HG02798 (cell line): ENCODE measurements at regions not wholly inside any gene's neighbourhood (a gene's known extent, or its start where the extent isn't known, plus 50 kb on each side); places are given as distances from the start of the nearest gene placed in this dataset.

ENCODE experiments used
- ATAC-seq: cut with Tn5 transposase; IDR thresholded peaks from one replicate; pipeline ENCODE4 v1.9.1; 2021; ENCODE audit warnings: mild to moderate bottlenecking; ENCODE audit not compliant: unreplicated experiment, poor library complexity

DNA sequence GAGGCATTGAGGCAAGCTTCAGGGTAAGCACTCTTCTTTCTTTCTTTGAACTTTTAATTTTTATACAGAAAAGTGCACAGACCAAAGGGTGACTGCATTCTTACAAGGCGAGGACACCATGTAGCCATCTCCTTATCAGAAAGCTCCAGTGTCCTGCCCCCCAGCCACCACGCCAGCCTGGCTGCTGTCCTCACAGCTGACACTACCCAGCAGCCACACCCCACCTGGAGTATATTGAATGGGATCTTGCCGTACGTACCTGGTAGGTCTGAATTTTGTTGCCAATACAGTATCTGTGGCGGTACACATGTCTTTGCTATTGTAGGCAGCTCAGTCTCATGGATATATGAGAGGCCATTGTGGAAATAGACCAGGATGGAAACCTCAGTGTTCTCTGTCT lies 284.0 kb upstream of the IRX2 start:
- no peak for ATAC-seq

DNA sequence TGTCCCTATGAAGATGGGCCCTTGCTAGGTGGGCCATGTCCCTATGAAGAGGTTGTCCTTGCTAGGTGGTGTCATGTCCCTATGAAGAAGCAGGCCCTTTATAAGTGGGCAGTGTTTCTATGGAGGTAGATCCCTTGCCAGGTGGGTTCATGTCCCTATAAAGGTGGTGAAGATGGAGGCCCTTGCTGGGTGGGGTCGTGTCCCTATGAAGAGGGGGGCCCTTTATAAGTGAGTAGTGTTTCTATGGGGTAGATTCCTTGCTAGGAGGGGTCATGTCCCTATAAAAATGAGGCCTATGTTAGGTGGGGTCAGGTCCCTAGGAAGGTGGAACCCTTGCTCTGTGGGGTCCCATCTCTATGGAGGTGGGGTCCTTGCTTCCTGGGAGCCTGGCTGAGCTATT lies 283.4 kb upstream of the IRX2 start:
- ATAC-seq = no peak

DNA sequence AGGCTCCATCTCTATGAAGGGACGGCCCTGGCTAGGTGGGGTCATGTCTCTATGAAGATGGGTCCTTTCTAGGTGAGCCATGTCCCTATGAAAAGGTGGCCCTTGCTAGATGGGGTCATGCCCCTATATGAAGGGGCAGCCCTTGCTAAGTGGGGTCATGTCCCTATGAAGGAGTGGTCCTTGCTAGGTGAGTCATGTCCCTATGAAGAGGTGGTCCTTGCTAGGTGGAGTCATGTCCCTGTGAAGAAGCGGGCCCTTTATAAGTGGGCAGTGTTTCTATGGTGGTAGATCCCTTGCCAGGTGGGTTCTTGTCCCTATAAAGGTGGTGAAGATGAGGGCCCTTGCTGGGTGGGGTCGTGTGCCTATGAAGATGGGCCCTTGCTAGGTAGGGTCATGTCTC lies 283.0 kb upstream of the IRX2 start:
- no peak for ATAC-seq

DNA sequence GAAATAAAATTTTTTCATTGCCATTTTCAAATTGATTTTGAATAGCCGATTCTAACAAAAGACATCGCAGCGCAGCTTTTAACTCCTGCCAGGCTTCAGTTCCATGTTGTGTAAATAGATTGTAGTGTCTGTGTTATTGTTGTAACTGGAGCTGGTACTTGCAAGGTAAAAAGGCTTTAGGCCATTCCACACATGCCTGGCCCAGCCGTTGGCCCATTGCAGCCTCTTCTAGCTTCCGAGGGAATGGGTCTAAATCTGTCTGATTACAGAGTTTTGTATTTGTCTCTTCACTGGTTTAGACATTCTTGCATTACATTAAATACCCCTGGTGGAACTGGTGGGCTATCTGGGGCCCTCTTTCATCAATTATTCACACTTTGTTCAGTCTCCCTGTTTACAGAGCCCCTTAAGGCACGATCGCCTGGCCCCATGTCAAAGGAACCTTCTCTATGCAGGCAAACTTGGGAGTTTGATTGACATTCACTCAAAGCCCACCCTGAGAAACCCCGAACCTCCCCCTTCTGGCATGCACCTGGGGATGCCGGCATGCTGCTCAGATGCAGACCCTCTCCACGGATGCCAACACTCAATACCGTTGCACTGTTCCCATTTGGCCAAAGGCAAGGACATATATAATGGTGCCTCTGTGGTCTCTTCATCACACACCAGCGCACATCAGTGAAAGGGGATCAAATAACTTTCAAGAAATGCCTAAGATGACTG lies 281.7 kb upstream of the IRX2 start:
- ATAC-seq = no peak

DNA sequence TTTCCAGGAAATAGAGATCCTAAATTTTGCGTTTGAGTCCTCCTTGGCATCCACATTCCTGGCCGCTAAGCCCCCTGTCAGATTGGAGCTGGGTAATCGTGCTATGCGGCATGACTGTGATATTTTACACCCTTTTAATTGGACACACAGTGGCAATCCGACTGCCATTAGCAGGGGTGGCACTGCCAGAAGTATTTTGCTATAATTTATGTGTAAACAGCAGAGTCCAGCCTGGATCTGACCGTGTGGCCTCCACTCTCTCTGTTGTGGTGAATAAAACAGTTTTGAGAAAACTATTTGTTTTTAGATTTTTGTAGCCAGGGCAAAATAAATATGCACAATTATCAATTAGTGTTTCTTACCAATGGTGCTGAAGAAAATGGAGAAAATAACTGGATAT lies 281.0 kb upstream of the IRX2 start:
- ATAC-seq = no peak

DNA sequence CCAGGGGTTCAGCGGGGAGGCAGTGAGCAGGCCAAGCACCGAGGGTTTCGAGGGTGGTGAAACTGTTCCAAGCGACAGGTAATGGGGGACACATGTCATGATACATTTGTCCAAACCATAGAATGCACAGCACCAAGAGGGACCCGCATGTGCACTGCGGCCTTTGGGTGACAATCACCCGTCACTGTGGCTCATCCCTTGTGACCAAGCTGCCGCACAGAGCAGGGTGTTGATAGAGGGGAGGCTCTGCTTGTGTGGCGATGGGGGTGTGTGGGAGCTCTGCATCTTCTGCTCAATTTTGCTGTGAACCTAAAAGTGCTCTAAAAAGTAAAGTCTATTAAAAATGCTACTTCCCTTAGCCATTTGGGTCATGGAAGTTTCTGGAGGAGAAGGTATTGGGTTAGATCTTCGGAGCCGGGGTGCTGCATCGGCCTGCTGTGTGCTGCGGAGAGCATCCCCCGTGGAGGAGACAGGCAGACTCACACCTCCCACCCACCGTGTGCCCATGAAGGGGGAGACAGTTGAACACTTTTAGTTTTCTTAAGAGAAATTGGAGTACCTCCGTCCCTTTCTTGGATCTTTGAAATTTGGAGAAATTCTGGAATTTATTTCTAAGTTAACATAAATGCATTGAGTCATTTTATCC lies 280.4 kb upstream of the IRX2 start:
- ATAC-seq = no peak

DNA sequence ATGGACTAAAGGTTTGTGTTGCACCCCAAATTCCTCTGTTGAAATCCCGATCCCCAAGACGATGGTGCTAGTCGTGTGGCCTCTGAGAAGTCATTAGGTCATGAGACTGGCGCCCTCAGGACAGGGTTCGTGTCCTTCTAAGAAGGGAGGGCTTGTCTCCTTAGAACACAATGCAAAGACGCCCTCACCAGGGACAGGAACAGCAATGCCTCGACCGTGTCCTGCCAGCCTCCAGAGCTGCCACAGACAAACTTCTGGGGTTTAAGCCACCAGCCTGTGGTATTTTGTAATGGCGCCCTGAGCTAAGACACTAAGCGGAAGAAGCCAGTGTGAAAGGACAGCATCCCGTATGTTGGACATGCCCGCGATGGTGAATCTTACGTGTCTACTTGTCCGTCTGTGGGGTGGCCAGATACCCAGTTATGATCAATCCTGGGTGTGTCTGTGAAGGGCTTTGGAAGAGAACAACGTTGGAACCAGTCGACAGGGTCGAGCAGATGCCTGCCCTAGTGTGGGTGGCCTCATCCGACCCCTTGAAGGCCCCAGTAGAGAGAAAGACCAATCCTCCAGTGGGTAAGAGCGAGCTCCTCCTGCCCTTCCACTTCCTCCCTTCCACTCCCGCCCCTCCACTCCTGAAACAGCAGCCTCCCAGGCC lies 279.2 kb upstream of the IRX2 start:
- ATAC-seq = no peak

DNA sequence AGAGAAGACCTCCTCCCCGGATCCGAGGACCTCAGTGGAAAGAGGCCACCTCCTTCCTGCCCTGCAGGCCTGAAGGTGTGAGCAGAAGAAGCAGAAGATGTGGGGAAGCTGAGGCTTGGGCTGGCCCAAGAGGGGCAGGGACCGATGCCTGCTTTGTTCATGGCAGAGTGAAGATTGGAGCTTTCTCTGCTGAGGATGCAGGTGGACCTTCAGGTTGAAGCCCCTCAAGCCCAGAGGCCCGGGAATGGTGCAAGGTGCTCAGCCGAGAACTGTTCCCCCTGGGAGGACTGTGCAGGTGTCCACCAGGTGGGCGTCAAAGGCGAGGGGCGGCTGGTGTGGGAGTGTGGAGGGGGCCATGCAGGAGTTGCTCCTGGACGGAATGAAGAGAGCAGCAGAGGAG lies 277.9 kb upstream of the IRX2 start:
- no peak for ATAC-seq

DNA sequence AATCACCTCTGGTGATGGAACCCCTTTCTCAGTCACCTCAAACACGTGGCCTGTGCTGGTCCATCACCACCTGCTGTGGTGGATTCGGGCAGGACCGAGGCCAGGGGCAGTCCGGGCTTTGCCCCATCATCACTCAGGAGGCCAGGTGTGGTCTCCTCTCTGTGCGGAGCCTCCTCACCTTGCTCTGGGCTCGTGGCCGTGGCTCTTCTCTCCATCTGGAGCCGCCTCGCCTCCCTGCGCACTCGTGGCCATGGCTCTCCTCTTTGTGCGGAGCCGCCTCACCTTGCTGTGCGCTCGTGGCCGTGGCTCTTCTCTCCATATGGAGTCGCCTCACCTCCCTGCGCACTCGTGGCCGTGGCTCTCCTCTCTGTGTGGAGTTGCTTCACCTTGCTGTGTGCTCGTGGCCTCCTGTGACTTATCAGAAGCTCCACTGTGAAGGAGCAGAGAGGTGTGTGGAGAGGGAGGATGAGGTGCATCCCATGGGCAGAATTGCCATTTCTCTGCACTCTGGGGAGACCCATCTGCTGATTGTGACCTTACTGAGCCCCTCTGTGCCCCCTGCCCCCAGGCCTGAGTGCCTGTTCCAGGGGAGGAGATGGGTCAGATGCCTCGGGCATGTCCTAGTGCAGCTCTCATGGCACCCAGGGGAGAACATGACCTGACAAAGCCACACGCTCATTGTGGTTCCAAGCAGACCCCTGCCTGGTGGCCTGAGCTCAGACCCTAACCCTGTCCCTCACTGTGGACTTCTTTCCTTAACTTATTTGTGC lies 276.6 kb upstream of the IRX2 start:
- ATAC-seq = no peak

DNA sequence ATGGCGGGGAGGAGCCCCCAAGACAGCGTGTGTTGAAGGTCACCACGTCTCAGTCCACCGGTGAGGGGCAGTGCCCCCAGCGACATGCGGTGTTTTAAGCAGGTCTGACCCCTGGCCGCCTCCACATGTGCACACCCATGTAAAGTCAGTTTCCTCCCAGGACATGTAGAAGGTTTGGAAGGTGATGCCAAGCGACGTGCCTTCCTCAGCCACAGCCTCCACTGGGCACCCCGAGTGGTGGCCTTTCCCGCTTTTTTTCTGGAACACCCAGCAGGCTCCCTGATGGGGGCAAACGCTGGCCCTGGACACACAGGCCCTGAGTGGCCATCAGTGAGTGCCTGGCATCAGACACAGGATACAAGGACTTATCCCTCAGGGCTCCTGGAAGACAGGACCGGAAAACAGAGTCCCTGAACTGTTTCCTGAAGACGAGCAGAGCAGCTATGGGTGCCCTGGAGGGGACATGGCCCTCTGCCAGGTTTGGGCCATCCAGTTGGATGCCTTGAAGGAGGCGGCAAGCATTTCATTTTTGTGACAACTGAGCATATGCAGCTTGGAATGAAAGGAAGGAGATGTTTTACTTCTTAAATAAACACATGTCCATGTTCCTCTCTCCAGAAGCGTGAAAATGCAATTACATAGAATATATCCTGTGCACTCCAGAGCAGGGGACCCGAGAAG lies 275.8 kb upstream of the IRX2 start:
- no peak for ATAC-seq

DNA sequence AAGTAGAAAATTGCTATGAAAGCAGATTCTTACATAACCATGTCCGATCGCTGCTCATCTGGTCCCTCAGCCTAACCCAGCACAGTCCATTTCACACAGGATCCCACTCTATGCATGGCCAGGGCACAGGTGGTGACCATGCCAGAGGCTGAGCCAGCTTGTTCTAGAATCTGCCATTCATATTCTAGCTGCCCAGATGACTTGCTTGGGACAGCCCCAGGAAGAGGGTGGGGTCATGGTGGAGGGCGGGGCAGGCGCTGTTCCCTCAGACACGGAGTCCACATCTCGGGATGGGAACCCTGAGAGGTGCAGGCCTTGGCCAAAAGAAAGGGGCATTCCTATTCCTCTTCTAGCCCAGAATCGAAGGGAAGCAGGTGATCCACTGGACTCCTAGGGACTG lies 275.2 kb upstream of the IRX2 start:
- no peak for ATAC-seq

DNA sequence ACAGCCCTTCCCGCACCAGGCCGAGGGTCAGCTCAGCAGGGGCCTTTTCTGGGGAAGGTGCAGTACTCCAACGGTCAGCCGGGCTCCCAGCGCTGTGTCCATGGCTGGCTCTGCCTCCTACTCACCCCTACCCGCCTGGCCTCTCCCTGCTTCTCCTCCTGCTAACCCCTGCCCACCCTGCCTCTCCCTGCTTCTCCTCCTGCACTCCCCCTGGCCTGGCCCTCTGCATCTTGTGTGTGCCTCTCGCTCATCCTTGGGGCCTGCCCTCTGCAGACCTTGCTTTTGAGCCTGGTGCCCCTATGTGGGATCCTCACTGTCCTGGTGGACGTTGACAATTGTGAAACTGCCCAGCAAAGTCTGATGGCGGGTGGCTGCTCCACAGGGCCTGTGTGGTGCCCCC lies 274.6 kb upstream of the IRX2 start:
- no peak for ATAC-seq

DNA sequence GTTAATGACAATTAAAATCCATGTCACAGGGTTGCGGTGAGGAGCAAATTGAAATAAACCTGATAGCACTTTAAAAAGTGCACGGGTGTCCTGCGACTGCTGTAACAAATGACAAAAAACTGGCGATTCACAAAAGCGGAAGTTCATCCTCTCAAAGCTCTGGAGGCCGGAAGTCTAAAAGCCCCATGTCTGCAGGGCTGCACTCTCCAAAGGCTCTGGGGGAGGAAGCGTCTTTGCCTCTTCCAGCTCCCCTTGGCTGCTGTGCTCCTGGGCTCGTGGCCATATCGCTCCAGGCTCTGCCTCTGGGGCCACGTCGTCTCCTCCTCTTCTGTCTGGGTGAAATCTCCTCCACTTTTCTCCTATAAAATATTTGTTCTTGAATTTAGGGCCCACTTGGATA lies 273.9 kb upstream of the IRX2 start:
- no peak for ATAC-seq

DNA sequence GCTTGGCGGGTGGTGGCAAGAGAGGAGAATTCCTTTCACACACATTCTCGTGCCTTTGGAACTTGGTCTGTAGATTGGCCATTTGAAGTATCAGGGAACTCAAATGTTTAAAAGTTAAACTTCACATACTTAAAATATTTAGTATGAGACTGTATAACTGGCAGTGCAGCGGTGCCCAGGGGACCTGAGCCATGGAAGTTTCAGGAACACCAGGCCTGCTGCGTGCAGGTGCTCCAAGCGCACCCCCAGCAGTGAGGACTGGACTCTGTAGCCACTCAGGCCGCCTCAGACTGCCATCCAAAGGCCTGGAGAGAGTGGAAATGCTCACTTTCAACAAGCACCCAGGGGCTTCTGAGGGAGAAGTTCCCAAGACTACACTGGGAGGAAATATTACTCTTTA lies 273.5 kb upstream of the IRX2 start:
- ATAC-seq = no peak

DNA sequence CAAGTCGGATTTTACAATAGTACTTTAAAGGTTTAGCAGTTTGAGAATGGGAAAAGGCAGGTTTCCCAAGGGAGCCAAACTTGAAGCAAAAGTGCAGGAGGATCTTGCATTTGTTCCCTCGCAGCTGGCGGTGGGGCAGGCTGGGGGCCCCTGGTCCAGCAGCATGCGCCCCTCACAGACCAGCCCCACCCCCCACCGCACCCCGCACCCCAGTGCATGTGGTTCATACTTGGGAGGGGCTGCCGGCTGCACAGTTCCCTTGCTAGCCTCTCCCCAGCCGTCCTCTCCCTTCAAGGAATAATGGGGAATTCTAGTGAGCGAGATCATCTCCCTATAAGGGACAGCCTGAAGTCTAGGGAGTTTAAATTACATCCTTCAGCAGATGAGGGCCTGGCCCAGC lies 273.1 kb upstream of the IRX2 start:
- ATAC-seq = no peak

DNA sequence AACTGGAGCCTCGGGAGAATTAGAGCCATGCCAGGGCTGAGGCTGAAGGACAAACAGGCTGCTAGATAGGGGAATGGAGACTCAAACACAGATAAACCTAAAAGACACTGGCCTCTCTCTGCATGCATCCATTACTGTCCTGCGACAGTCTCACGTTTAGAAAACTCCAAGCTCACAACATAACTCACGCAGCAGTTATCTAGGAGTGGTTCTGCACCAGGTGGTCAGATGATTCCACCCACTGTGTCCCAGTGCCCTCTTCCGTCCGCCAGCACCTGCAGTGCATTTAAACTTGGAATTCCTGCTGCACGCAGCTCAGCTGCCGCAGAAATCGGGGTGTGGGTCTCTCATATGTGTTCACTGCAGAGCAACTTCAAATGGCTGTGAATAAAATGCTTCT lies 272.6 kb upstream of the IRX2 start:
- no peak for ATAC-seq

DNA sequence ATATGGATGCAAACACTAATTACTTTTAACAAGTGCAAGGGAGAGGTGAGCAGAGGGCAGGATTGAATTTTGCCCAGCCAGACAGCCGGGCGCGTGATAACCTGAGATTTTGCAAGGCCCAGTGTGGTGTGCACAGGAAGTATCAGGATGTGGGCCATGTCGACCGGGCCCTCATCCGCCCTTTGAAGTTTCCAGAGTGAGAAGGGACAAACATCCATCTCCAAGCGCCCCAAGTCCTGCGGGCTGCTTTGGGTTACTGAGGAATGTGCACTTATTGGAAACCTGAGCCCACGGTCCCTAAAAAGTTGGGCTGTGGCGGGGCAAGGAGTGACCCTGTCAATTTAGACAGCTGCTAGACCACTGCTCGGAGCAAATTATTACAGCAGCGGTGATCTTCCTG lies 272.2 kb upstream of the IRX2 start:
- no peak for ATAC-seq

DNA sequence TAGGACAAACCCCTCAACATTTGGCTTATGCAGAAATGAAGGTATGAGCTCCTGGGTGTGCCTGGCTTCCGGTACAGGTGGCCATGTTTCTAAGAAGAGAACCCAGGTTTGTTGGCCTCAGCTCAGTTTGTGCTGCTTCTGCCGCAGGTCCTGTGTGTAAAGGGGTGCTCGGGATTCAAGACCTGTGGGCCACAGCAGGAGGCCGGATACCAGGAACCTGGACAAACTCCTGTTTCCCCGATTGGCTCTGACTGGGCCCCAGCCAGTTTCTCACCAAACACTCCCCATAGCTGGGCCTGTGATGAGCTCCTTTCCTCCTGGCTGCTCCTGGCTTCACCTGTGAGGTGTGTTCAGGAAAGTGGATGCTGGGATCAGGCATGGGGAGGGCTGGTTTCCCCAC lies 271.2 kb upstream of the IRX2 start:
- ATAC-seq = no peak

DNA sequence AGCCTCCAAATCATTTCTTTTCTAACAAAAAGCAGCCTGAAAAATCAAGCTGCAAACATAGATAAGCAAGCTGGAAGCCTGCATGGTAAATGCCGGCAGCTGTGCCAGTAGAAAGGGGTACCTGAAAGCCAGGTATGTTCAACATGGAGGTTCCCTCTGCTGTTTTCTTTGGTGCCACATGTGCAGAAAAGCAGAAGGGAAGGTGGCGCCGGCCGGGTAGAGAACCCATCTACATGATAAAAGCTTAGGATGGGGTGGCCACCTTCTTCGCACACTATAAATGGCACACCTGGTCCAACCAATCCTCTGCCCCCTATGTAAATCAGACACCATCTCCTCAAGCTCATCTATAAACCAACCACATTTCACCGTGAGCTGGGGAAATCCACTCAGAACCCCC lies 268.9 kb upstream of the IRX2 start:
- ATAC-seq = no peak

DNA sequence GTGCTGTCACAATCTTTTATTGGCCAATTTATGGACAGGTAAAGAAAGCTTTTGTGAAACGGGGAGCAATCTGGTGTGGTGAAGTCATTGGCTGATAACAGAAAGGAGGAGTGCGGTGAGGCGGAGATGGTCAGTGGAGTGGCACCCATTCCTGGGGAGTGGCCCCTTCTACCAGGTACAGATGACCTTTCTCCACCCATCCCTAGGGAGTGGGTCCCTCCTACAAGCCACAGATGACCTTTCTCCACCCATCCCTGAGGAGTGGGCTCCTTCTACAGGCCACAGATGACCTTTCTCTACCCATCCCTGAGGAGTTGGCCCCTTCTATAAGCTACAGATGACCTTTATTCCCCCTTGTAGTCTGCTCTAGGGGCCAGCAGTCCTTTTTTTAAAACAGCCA lies 267.6 kb upstream of the IRX2 start:
- no peak for ATAC-seq

DNA sequence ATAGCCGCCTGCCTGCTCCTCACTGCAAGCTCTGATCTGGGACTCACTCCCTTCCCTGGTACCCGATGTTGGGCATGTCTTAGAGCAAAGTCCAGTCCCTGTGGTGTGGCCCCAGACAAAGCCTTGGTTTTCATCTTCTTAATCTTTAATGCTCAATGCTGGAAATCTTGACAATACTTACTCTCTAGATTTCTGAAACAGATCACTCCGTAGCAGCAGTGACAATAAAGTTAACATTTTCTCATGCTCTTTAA lies 260.2 kb upstream of the IRX2 start:
- ATAC-seq = no peak
